ENCODE measurements at regions not wholly inside any gene's neighbourhood (a gene's known extent, or its start where the extent isn't known, plus 50 kb on each side); places are given as distances from the start of the nearest gene placed in this dataset.

- Histone ChIP-seq H3K27ac (ENCODE audit: low read depth, low read length, poor library complexity, severe bottlenecking) (peak overlapping the region; percentile 99), H3K9me2 (ENCODE audit: low read depth, low read length) (no peaks in the 10 kb centered on the region), H3K79me2 (ENCODE audit: insufficient read depth, low read length) (no peaks in the 10 kb centered on the region), H3K9ac (ENCODE audit: low read length) (peak overlapping the region; percentile 87), H3K9me3 (ENCODE audit: low read length) (no peaks in the 10 kb centered on the region), H3K36me3 (ENCODE audit: insufficient read depth, low read length) (no peaks in the 10 kb centered on the region), H3K4me2 (ENCODE audit: low read length) (peak overlapping the region; percentile 86), H3K4me1 (ENCODE audit: insufficient read depth, low read length, severe bottlenecking) (peaks cover 76% of the 10 kb centered on the region), H3K27me3 (ENCODE audit: insufficient read depth, low read length) (no peaks in the 10 kb centered on the region), H3F3A (ENCODE audit: insufficient read depth, low read length) (peaks cover 7% of the 10 kb centered on the region; the same call in 1 of the 2 replicates), H3K4me3 (ENCODE audit: low read depth, low read length, poor library complexity, severe bottlenecking) (peak overlapping the region; percentile 53), H2AFZ (ENCODE audit: low read length) (no peak overlapping the region), H4K20me1 (ENCODE audit: insufficient read depth, low read length) (no peaks in the 10 kb centered on the region)
- TF ChIP-seq EZH2 (IDR thresholded peaks at IDR 0.05; ENCODE audit: borderline replicate concordance, low read length) = no peak
These were observed 330.8 kb downstream of the DLEU7 start for GRCh38 chr13:50512474-50513299.

GRCh38 chr13:50513300-50513877 lies 330.1 kb downstream of the DLEU7 start:
- peaks cover 83% of the 10 kb centered on the region for H3K4me1 ChIP-seq (ENCODE audit: insufficient read depth, low read length, severe bottlenecking)
- H3K4me2 ChIP-seq (ENCODE audit: low read length) = peak overlapping the region; percentile 86
- H3F3A ChIP-seq (ENCODE audit: insufficient read depth, low read length) = peaks cover 7% of the 10 kb centered on the region; the same call in 1 of the 2 replicates
- no peaks in the 10 kb centered on the region for H3K9me3 ChIP-seq (ENCODE audit: low read length)
- no peaks in the 10 kb centered on the region for H3K9me2 ChIP-seq (ENCODE audit: low read depth, low read length)
- TF ChIP-seq, protein P1, sequence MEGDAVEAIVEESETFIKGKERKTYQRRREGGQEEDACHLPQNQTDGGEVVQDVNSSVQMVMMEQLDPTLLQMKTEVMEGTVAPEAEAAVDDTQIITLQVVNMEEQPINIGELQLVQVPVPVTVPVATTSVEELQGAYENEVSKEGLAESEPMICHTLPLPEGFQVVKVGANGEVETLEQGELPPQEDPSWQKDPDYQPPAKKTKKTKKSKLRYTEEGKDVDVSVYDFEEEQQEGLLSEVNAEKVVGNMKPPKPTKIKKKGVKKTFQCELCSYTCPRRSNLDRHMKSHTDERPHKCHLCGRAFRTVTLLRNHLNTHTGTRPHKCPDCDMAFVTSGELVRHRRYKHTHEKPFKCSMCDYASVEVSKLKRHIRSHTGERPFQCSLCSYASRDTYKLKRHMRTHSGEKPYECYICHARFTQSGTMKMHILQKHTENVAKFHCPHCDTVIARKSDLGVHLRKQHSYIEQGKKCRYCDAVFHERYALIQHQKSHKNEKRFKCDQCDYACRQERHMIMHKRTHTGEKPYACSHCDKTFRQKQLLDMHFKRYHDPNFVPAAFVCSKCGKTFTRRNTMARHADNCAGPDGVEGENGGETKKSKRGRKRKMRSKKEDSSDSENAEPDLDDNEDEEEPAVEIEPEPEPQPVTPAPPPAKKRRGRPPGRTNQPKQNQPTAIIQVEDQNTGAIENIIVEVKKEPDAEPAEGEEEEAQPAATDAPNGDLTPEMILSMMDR (IDR thresholded peaks at IDR 0.05; ENCODE audit: low read length) = no peak
- TF ChIP-seq EZH2 (IDR thresholded peaks at IDR 0.05; ENCODE audit: borderline replicate concordance, low read length) = no peak
- H3K27ac ChIP-seq (ENCODE audit: low read depth, low read length, poor library complexity, severe bottlenecking) = peak overlapping the region; percentile 99
- H3K27me3 ChIP-seq (ENCODE audit: insufficient read depth, low read length) = no peaks in the 10 kb centered on the region
- no peak overlapping the region for H2AFZ ChIP-seq (ENCODE audit: low read length)
- H4K20me1 ChIP-seq (ENCODE audit: insufficient read depth, low read length) = no peaks in the 10 kb centered on the region
- H3K9ac ChIP-seq (ENCODE audit: low read length) = peak overlapping the region; percentile 87
- H3K79me2 ChIP-seq (ENCODE audit: insufficient read depth, low read length) = no peaks in the 10 kb centered on the region
- H3K36me3 ChIP-seq (ENCODE audit: insufficient read depth, low read length) = no peaks in the 10 kb centered on the region
- H3K4me3 ChIP-seq (ENCODE audit: low read depth, low read length, poor library complexity, severe bottlenecking) = peak overlapping the region; percentile 53

- H3K9ac ChIP-seq (ENCODE audit: low read length) = peak overlapping the region; percentile 87
- no peak overlapping the region for H2AFZ ChIP-seq (ENCODE audit: low read length)
- no peaks in the 10 kb centered on the region for H3K9me3 ChIP-seq (ENCODE audit: low read length)
- H3K27me3 ChIP-seq (ENCODE audit: insufficient read depth, low read length) = no peaks in the 10 kb centered on the region
- H3K4me2 ChIP-seq (ENCODE audit: low read length) = no peak overlapping the region
- peaks cover 92% of the 10 kb centered on the region for H3K4me1 ChIP-seq (ENCODE audit: insufficient read depth, low read length, severe bottlenecking)
- H4K20me1 ChIP-seq (ENCODE audit: insufficient read depth, low read length) = no peaks in the 10 kb centered on the region
- no peaks in the 10 kb centered on the region for H3K79me2 ChIP-seq (ENCODE audit: insufficient read depth, low read length)
- no peak for TF ChIP-seq EZH2 (IDR thresholded peaks at IDR 0.05; ENCODE audit: borderline replicate concordance, low read length)
- TF ChIP-seq, protein P1 (IDR thresholded peaks at IDR 0.05; ENCODE audit: low read length) = no peak
- H3K36me3 ChIP-seq (ENCODE audit: insufficient read depth, low read length) = no peaks in the 10 kb centered on the region
- H3K9me2 ChIP-seq (ENCODE audit: low read depth, low read length) = no peaks in the 10 kb centered on the region
- no peak overlapping the region for H3K4me3 ChIP-seq (ENCODE audit: low read depth, low read length, poor library complexity, severe bottlenecking)
- H3F3A ChIP-seq (ENCODE audit: insufficient read depth, low read length) = peaks cover 7% of the 10 kb centered on the region; the same call in 1 of the 2 replicates
- peak overlapping the region; percentile 99 for H3K27ac ChIP-seq (ENCODE audit: low read depth, low read length, poor library complexity, severe bottlenecking)
These were observed 329.2 kb downstream of the DLEU7 start for GRCh38 chr13:50514249-50514648.

Data from OCI-LY1 (cell line).